HCT116 (cell line): ENCODE measurements at regions not wholly inside any gene's neighbourhood (a gene's known extent, or its start where the extent isn't known, plus 50 kb on each side); places are given as distances from the start of the nearest gene placed in this dataset.
A peak's percentile ranks its signal among the peaks of the same experiment; 100 is the strongest.

Experiments used
- ATAC-seq: fragments of 200-7000 bp; cut with Tn5 transposase; 2 replicates; pipeline ENCODE4 v1.9.1; 2020; ENCODE audit warnings: mild to moderate bottlenecking, moderate library complexity
- BruUV-seq: library from RNA; stranded (reverse); fragments of 400-500 nt; replicated peaks from 2 replicates; lab custom pipeline; 2021; lab: Mats Ljungman, UMichigan
- CTCF ChIA-PET: fragments of 300-600 bp; sonication (Branson Sonifier 250); formaldehyde crosslinking; loops from one replicate; lab custom pipeline; 2021; ENCODE audit warnings: antibody characterized with exemption; lab: Charles Lee
- POLR2A ChIA-PET: fragments of 300-600, 350-600 bp; sonication (Branson Sonifier 250); formaldehyde crosslinking; loops from one replicate; lab custom pipeline; 2021; ENCODE audit warnings: antibody characterized with exemption; lab: Charles Lee
- RAD21 ChIA-PET, 2 experiments: fragments of 300-600 bp; sonication (Branson Sonifier 250); formaldehyde crosslinking; loops; one replicate each; lab custom pipeline; 2023; ENCODE audit warnings: low total read pairs in 2 of 2; ENCODE audit not compliant: uncharacterized antibody in 2 of 2, unreplicated experiment in 2 of 2, low non-redundant PET in 1 of 2; lab: Charles Lee
- DNase-seq: peaks from one replicate; pipeline ENCODE4 v3.0.0-alpha.2; 2010; ENCODE audit warnings: low read depth, low spot score
- H2AFZ ChIP-seq: fragments of 200-600 bp; shearing (Covaris generic), sonication (generic); 2 replicates; pipeline ENCODE4 v1.6.1; 2017; ENCODE audit warnings: low read depth, mixed run types, mixed read lengths, antibody characterized with exemption, low read length; ENCODE audit not compliant: poor library complexity, severe bottlenecking
- H3K27ac ChIP-seq: 2 replicates; pipeline ENCODE4 v1.5.1; 2012; ENCODE audit warnings: low read depth, low read length
- H3K27me3 ChIP-seq: fragments of 200-600 bp; sonication (generic); 2 replicates; pipeline ENCODE4 v1.6.1; 2016; ENCODE audit warnings: mixed run types, low read length, mixed read lengths; ENCODE audit not compliant: insufficient read depth
- H3K36me3 ChIP-seq, 2 experiments: fragments of 200-500 bp in 1 of 2; fragments of 200-600 bp in 1 of 2; sonication (Bioruptor generic) in 1 of 2; sonication (generic) in 1 of 2; 2 replicates each; pipeline versions ENCODE4 v1.5.1 to v1.6.1; 2014 to 2016; ENCODE audit warnings: low read length in 2 of 2, inconsistent platforms in 1 of 2, mixed read lengths in 1 of 2, mixed run types in 1 of 2; ENCODE audit not compliant: insufficient read depth in 2 of 2, control insufficient read depth in 1 of 2
- H3K4me1 ChIP-seq, 2 experiments: fragments of 200-600 bp in 1 of 2; sonication (generic) in 1 of 2; 2 replicates each; pipeline versions ENCODE4 v1.5.1 to v1.6.1; 2012 to 2017; ENCODE audit warnings: low read length in 2 of 2, inconsistent platforms in 1 of 2, mild to moderate bottlenecking in 1 of 2, mixed read lengths in 1 of 2, mixed run types in 1 of 2, moderate library complexity in 1 of 2; ENCODE audit not compliant: insufficient read depth in 2 of 2, control insufficient read depth in 1 of 2
- H3K4me2 ChIP-seq: fragments of 200-600 bp; sonication (generic); 2 replicates; pipeline ENCODE4 v1.6.1; 2017; ENCODE audit warnings: mixed run types, low read length, mixed read lengths
- H3K4me3 ChIP-seq, 2 experiments: fragments of 200-600 bp in 1 of 2; sonication (generic) in 1 of 2; replicated peaks in 1 of 2; 2 replicates each; pipeline ENCODE4 v1.5.1; 2011 to 2016; ENCODE audit warnings: low read length in 2 of 2, control low read depth in 1 of 2, low read depth in 1 of 2, mild to moderate bottlenecking in 1 of 2, mixed read lengths in 1 of 2, mixed run types in 1 of 2
- H3K79me2 ChIP-seq: fragments of 200-600 bp; sonication (generic); 2 replicates; pipeline ENCODE4 v1.6.1; 2017; ENCODE audit warnings: mild to moderate bottlenecking, mixed run types, low read length, moderate library complexity, mixed read lengths; ENCODE audit not compliant: insufficient read depth
- H3K9ac ChIP-seq: fragments of 200-600 bp; sonication (generic); 2 replicates; pipeline ENCODE4 v1.6.1; 2016; ENCODE audit warnings: low read length, mixed read lengths
- H3K9me2 ChIP-seq: fragments of 200-600 bp; sonication (generic), shearing (Covaris generic); 2 replicates; pipeline ENCODE4 v1.6.1; 2017; ENCODE audit warnings: mixed run types, mild to moderate bottlenecking, moderate library complexity; ENCODE audit not compliant: insufficient read depth
- H3K9me3 ChIP-seq, 2 experiments: fragments of 200-500 bp in 1 of 2; fragments of 200-600 bp in 1 of 2; sonication (Bioruptor generic) in 1 of 2; sonication (generic) in 1 of 2; 2 replicates each; pipeline ENCODE4 v1.6.1; 2014 to 2017; ENCODE audit warnings: low read length in 2 of 2, mixed read lengths in 2 of 2, inconsistent platforms in 1 of 2, low read depth in 1 of 2, mild to moderate bottlenecking in 1 of 2, mixed run types in 1 of 2, moderate library complexity in 1 of 2; ENCODE audit not compliant: control insufficient read depth in 1 of 2, insufficient read depth in 1 of 2
- H4K20me1 ChIP-seq: fragments of 200-600 bp; sonication (generic), shearing (Covaris generic); 2 replicates; pipeline ENCODE4 v1.6.1; 2017; ENCODE audit warnings: mixed run types, mild to moderate bottlenecking, moderate library complexity; ENCODE audit not compliant: insufficient read depth
- EGR1 ChIP-seq: IDR thresholded peaks from 2 replicates; pipeline ENCODE4 v1.6.1; 2012; ENCODE audit warnings: low read depth
- EZH2phosphoT487 ChIP-seq: fragments of 200-600 bp; IDR thresholded peaks from 2 replicates; pipeline ENCODE4 v1.6.1; 2018; ENCODE audit warnings: antibody characterized with exemption, borderline replicate concordance
- JUND ChIP-seq: IDR thresholded peaks from 2 replicates; pipeline ENCODE4 v1.6.1; 2012
- MAX ChIP-seq: IDR thresholded peaks from 2 replicates; pipeline ENCODE4 v1.6.1; 2012
- POLR2A ChIP-seq: IDR thresholded peaks from 2 replicates; pipeline ENCODE4 v1.7.0; 2011; ENCODE audit warnings: borderline replicate concordance; ENCODE audit not compliant: insufficient read depth, insufficient read length; ENCODE audit errors: extremely low read depth
- SIN3A ChIP-seq: IDR thresholded peaks from 2 replicates; pipeline ENCODE4 v1.6.1; 2012; ENCODE audit warnings: low read depth
- SP1 ChIP-seq: IDR thresholded peaks from 2 replicates; pipeline ENCODE4 v1.6.1; 2012; ENCODE audit warnings: low read depth
- TCF7L2 ChIP-seq: IDR thresholded peaks from 2 replicates; pipeline ENCODE4 v1.7.0; 2011; ENCODE audit warnings: borderline replicate concordance, inconsistent platforms; ENCODE audit not compliant: insufficient read depth, insufficient read length; ENCODE audit errors: extremely low read depth
- YY1 ChIP-seq: IDR thresholded peaks from 2 replicates; pipeline ENCODE4 v1.6.1; 2011; ENCODE audit warnings: low read length, low read depth, moderate library complexity, mild to moderate bottlenecking; ENCODE audit not compliant: insufficient replicate concordance; ENCODE audit errors: extremely low read depth
- ZFX ChIP-seq: fragments of 450-650 bp; IDR thresholded peaks from 2 replicates; pipeline ENCODE4 v1.6.1; 2017
- intact Hi-C: fragments of 100-400 bp; cut with micrococcal nuclease; formaldehyde crosslinking; loops from 2 replicates; pipeline ENCODE4 v1.10.0; 2022
- TF ChIP-seq, protein P1 (sequence below), 3 experiments: fragments of 200-600 bp in 1 of 3; sonication (generic) in 1 of 3; IDR thresholded peaks in 2 of 3; conservative IDR thresholded peaks in 1 of 3; 2 replicates each; pipeline ENCODE4 v1.5.1; 2012 to 2017; ENCODE audit warnings: low read depth in 2 of 3, low read length in 2 of 3, antibody characterized with exemption in 1 of 3, borderline replicate concordance in 1 of 3, control low read depth in 1 of 3, mild to moderate bottlenecking in 1 of 3, mixed read lengths in 1 of 3, mixed run types in 1 of 3, moderate library complexity in 1 of 3; ENCODE audit not compliant: insufficient read depth in 1 of 3

DNA sequence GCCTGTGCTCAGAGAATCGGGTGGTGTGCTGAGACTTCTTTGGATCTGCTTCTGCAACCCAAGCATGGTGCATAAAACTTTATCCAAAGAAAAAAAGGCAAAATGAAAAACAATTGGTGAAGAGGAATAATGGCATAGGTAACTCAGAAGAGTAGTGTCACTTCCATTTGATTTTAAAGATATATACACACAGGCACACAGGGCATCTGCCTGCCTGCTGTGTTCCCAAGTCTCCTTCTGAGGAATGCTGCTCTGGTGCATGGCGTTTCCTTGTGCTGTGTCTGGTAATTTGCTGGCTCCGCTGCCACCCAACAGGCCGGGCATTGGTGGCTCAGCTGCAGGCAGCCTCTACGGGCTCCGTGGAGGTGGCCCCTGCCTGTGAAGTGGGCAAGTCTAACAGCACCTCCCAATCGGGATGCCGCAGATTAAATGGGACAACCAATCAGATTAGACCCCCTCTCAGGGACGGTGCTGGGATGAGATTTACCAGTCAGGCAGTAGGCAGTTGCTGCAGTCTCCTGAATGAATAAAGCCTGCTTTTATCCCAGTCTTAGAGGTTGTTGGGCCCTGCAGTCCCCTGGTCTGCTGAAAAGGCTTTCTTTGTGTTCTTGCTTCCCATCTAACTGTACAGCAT is 253.7 kb upstream of the RASGRP1 start:
- ATAC-seq: no peak; the same call in 1 of the 2 replicates
- Histone ChIP-seq H3K27me3 (no peaks in the 10 kb centered on the region; the same call in 1 of the 2 replicates), H3K4me3 (no peak overlapping the region), H2AFZ (no peak overlapping the region), H4K20me1 (no peaks in the 10 kb centered on the region), H3K27ac (no peak overlapping the region), H3K4me2 (peak overlapping the region; percentile 31; the same call in 1 of the 2 replicates), H3K9ac (no peak overlapping the region), H3K9me2 (no peaks in the 10 kb centered on the region), H3K36me3 (no peaks in the 10 kb centered on the region), H3K9me3 (no peaks in the 10 kb centered on the region), H3K79me2 (no peaks in the 10 kb centered on the region), H3K4me1 (no peaks in the 10 kb centered on the region; a peak in 1 of 4 replicates)
- POLR2A ChIA-PET: no interaction called here
- no peak for DNase-seq
- TF ChIP-seq POLR2A (no peak), YY1 (no peak), TCF7L2 (no peak), ZFX (no peak), EZH2phosphoT487 (no peak), EGR1 (no peak), SP1 (no peak), MAX (no peak), JUND (no peak), SIN3A (no peak)
- TF ChIP-seq, protein P1, sequence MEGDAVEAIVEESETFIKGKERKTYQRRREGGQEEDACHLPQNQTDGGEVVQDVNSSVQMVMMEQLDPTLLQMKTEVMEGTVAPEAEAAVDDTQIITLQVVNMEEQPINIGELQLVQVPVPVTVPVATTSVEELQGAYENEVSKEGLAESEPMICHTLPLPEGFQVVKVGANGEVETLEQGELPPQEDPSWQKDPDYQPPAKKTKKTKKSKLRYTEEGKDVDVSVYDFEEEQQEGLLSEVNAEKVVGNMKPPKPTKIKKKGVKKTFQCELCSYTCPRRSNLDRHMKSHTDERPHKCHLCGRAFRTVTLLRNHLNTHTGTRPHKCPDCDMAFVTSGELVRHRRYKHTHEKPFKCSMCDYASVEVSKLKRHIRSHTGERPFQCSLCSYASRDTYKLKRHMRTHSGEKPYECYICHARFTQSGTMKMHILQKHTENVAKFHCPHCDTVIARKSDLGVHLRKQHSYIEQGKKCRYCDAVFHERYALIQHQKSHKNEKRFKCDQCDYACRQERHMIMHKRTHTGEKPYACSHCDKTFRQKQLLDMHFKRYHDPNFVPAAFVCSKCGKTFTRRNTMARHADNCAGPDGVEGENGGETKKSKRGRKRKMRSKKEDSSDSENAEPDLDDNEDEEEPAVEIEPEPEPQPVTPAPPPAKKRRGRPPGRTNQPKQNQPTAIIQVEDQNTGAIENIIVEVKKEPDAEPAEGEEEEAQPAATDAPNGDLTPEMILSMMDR (IDR thresholded peaks at IDR 0.05 in 2 of 3, conservative IDR thresholded peaks at IDR 0.05 in 1 of 3; ENCODE audit: borderline replicate concordance in 1 of 3, insufficient read depth in 1 of 3, low read depth in 2 of 3, low read length in 2 of 3): no peak
- RAD21 ChIA-PET: no interaction called here
- BruUV-seq: no TSS peak
- CTCF ChIA-PET: no interaction called here
- intact Hi-C loops: loop anchor here (5.0 kb wide), 2 partner anchors 111 to 939 kb away; no protein-coding TSS in a partner anchor
